Occipital lobe (tissue), 1 donor: ENCODE measurements at regions not wholly inside any gene's neighbourhood (a gene's known extent, or its start where the extent isn't known, plus 50 kb on each side); places are given as distances from the start of the nearest gene placed in this dataset.

Experiments
- DNase-seq: peaks from one replicate; lab custom pipeline; 2025; lab: John Stamatoyannopoulos, UW

GRCh38 chr13:64266024-64266423 is 2850.4 kb upstream of the PCDH20 start:
- no peak for DNase-seq

- DNase-seq: no peak
Observed at GRCh38 chr13:64263285-64263684, 2847.6 kb upstream of the PCDH20 start.

GRCh38 chr13:64256751-64257150 is 2841.1 kb upstream of the PCDH20 start:
- no peak for DNase-seq

- DNase-seq: no peak
Observed at GRCh38 chr13:64255988-64256387, 2840.3 kb upstream of the PCDH20 start.

GRCh38 chr13:64248371-64249065 is 2832.9 kb upstream of the PCDH20 start:
- DNase-seq: no peak

GRCh38 chr13:64239372-64239771 is 2823.7 kb upstream of the PCDH20 start:
- DNase-seq: no peak

- no peak for DNase-seq
Observed at GRCh38 chr13:64234255-64234654, 2818.6 kb upstream of the PCDH20 start.

GRCh38 chr13:64223016-64223415 is 2807.4 kb upstream of the PCDH20 start:
- DNase-seq: no peak

GRCh38 chr13:64206430-64207225 is 2791.0 kb upstream of the PCDH20 start:
- DNase-seq: no peak

- no peak for DNase-seq
Observed at GRCh38 chr13:64202517-64202916, 2786.9 kb upstream of the PCDH20 start.

GRCh38 chr13:64197232-64197631 is 2781.6 kb upstream of the PCDH20 start:
- DNase-seq: no peak

- DNase-seq: no peak
Observed at GRCh38 chr13:64186503-64187250, 2771.0 kb upstream of the PCDH20 start.

GRCh38 chr13:64186071-64186470 is 2770.4 kb upstream of the PCDH20 start:
- no peak for DNase-seq

- DNase-seq: no peak
Observed at GRCh38 chr13:64180756-64181155, 2765.1 kb upstream of the PCDH20 start.

GRCh38 chr13:64165826-64166225 is 2750.2 kb upstream of the PCDH20 start:
- DNase-seq: no peak

- no peak for DNase-seq
Observed at GRCh38 chr13:64164435-64164834, 2748.8 kb upstream of the PCDH20 start.

- DNase-seq: no peak
Observed at GRCh38 chr13:64160479-64160878, 2744.8 kb upstream of the PCDH20 start.

- no peak for DNase-seq
Observed at GRCh38 chr13:64158908-64159307, 2743.3 kb upstream of the PCDH20 start.

- no peak for DNase-seq
Observed at GRCh38 chr13:64154514-64154913, 2738.9 kb upstream of the PCDH20 start.

GRCh38 chr13:64130600-64130999 is 2715.0 kb upstream of the PCDH20 start:
- DNase-seq: no peak

- DNase-seq: no peak
Observed at GRCh38 chr13:64130171-64130570, 2714.5 kb upstream of the PCDH20 start.

GRCh38 chr13:64127856-64128255 is 2712.2 kb upstream of the PCDH20 start:
- no peak for DNase-seq
